K562 (cell line): ENCODE measurements at regions not wholly inside any gene's neighbourhood (a gene's known extent, or its start where the extent isn't known, plus 50 kb on each side); places are given as distances from the start of the nearest gene placed in this dataset.

Experiments used
- ATAC-seq: fragments of 200-7000 bp; cut with Tn5 transposase; 3 replicates; pipeline ENCODE4 v1.9.1; 2020; ENCODE audit warnings: moderate library complexity
- BruUV-seq: library from RNA; stranded (reverse); fragments of 400-500 nt; replicated peaks from 2 replicates; lab custom pipeline; 2021; lab: Mats Ljungman, UMichigan
- CTCF ChIA-PET: fragments of 300-600 bp; formaldehyde crosslinking; extraction: SDS; loops from one replicate; lab custom pipeline; 2021; ENCODE audit warnings: low intra/inter-chr PET ratio; lab: Yijun Ruan, JAX
- POLR2A ChIA-PET: fragments of 300-600, 350-650 bp; sonication (Branson Sonifier 250); formaldehyde crosslinking; extraction: SDS; loops from one replicate; lab custom pipeline; 2021; ENCODE audit warnings: antibody characterized with exemption, inconsistent platforms; lab: Yijun Ruan, JAX
- DNase-seq, 4 experiments: peaks; one replicate each; pipeline versions ENCODE4 v3.0.0 to v3.0.0-alpha.2; 2011 to 2018; ENCODE audit warnings: low spot score in 3 of 4, mixed read lengths in 3 of 4; ENCODE audit errors: extremely low read depth in 1 of 4
- FAIRE-seq: peaks from 2 replicates; lab custom pipeline; 2011; peaks lifted over from hg19 to GRCh38; lab: Jason Lieb, UNC
- H2AFZ ChIP-seq: 2 replicates; pipeline ENCODE4 v1.6.0; 2011; ENCODE audit warnings: low read depth, low read length, control low read depth, inconsistent platforms
- H3K27ac ChIP-seq: fragments of 200-600 bp; 3 replicates; pipeline ENCODE4 v1.8.0; 2011; ENCODE audit warnings: low read depth, mild to moderate bottlenecking, control low read depth, inconsistent platforms, low read length, moderate library complexity, mixed read lengths; ENCODE audit errors: extremely low read depth
- H3K27me3 ChIP-seq, 2 experiments: fragments of 300-600 bp in 1 of 2; 2 replicates in 1 of 2; 3 replicates in 1 of 2; pipeline versions ENCODE4 v1.6.0 to v1.8.0; 2011; ENCODE audit warnings: inconsistent platforms in 2 of 2, low read length in 2 of 2, mild to moderate bottlenecking in 1 of 2, mixed read lengths in 1 of 2, moderate library complexity in 1 of 2; ENCODE audit not compliant: control insufficient read depth in 2 of 2, insufficient read depth in 2 of 2
- H3K36me3 ChIP-seq: fragments of 300-600 bp; 3 replicates; pipeline ENCODE4 v1.8.0; 2011; ENCODE audit warnings: mild to moderate bottlenecking, low read length, inconsistent platforms; ENCODE audit not compliant: control insufficient read depth, insufficient read depth
- H3K4me1 ChIP-seq, 2 experiments: fragments of 200-600 bp in 1 of 2; replicated peaks in 1 of 2; 2 replicates in 1 of 2; 3 replicates in 1 of 2; pipeline versions ENCODE4 v1.5.1 to v1.8.0; 2011; ENCODE audit warnings: inconsistent platforms in 2 of 2, low read length in 2 of 2, mild to moderate bottlenecking in 1 of 2, mixed read lengths in 1 of 2, moderate library complexity in 1 of 2; ENCODE audit not compliant: control insufficient read depth in 2 of 2, insufficient read depth in 2 of 2
- H3K4me2 ChIP-seq: 2 replicates; pipeline ENCODE4 v1.6.1; 2011; ENCODE audit warnings: low read length, control low read depth, inconsistent platforms, mixed read lengths; ENCODE audit not compliant: insufficient read depth
- H3K4me3 ChIP-seq: fragments of 200-600 bp; sonication (generic), shearing (Covaris generic); 2 replicates; pipeline ENCODE4 v1.5.1; 2016; ENCODE audit warnings: control low read depth, inconsistent platforms
- H3K79me2 ChIP-seq: fragments of 200-600 bp; 3 replicates; pipeline ENCODE4 v1.8.0; 2011; ENCODE audit warnings: low read length, inconsistent platforms; ENCODE audit not compliant: control insufficient read depth, insufficient read depth
- H3K9ac ChIP-seq, 2 experiments: 2 replicates each; pipeline versions ENCODE4 v1.6.0 to v1.6.1; 2011; ENCODE audit warnings: low read depth in 2 of 2, low read length in 2 of 2, control low read depth in 1 of 2, inconsistent platforms in 1 of 2, mild to moderate bottlenecking in 1 of 2, mixed read lengths in 1 of 2; ENCODE audit not compliant: insufficient read depth in 1 of 2
- H3K9me1 ChIP-seq: one replicate; pipeline ENCODE4 v1.6.0; 2011; ENCODE audit warnings: inconsistent platforms, mild to moderate bottlenecking, low read length, moderate library complexity; ENCODE audit not compliant: control insufficient read depth, insufficient read depth
- H3K9me3 ChIP-seq: replicated peaks from 2 replicates; pipeline ENCODE4 v1.5.1; 2011; ENCODE audit warnings: low read depth, low read length, inconsistent platforms; ENCODE audit not compliant: control insufficient read depth, insufficient read depth
- H4K20me1 ChIP-seq: replicated peaks from 2 replicates; pipeline ENCODE4 v1.6.1; 2011; ENCODE audit warnings: low read length, inconsistent platforms, mixed read lengths; ENCODE audit not compliant: control insufficient read depth, insufficient read depth
- AFF1 ChIP-seq, 2 experiments: fragments of 450-650 bp; IDR thresholded peaks; 2 replicates each; pipeline ENCODE4 v1.6.1; 2018; ENCODE audit warnings: mild to moderate bottlenecking in 2 of 2, low read depth in 1 of 2; ENCODE audit not compliant: partially characterized antibody in 2 of 2
- EGR1 ChIP-seq: fragments of 450-650 bp; conservative IDR thresholded peaks from 2 replicates; pipeline ENCODE4 v1.6.1; 2017; ENCODE audit warnings: mild to moderate bottlenecking
- IFI16 ChIP-seq: fragments of 250-450 bp; sonication (Bioruptor Pico); IDR thresholded peaks from 2 replicates; pipeline ENCODE4 v2.1.2; 2022; ENCODE audit warnings: mild to moderate bottlenecking, inconsistent platforms
- MAZ ChIP-seq, 2 experiments: fragments of 450-650 bp in 1 of 2; sonication (generic) in 1 of 2; formaldehyde crosslinking; IDR thresholded peaks in 1 of 2; conservative IDR thresholded peaks in 1 of 2; 2 replicates each; pipeline versions ENCODE4 v1.4.0 to v1.5.0; 2020; ENCODE audit warnings: mild to moderate bottlenecking in 1 of 2, missing genetic modification reagents in 1 of 2
- NFIX ChIP-seq: fragments of 250-450 bp; sonication (Bioruptor Pico); IDR thresholded peaks from 2 replicates; pipeline ENCODE4 v1.4.0; 2020; ENCODE audit warnings: low read depth, mild to moderate bottlenecking, moderate library complexity
- TCF3 ChIP-seq: sonication (generic); formaldehyde crosslinking; IDR thresholded peaks from 2 replicates; pipeline ENCODE4 v1.4.0; 2020; ENCODE audit warnings: mild to moderate bottlenecking, missing genetic modification reagents
- ZEB2 ChIP-seq: fragments of 450-650 bp; IDR thresholded peaks from 2 replicates; pipeline ENCODE4 v1.6.1; 2016
- WGBS: fragments of 100-300 bp; shearing (Covaris generic); methylation state at CpG from one replicate; pipeline ENCODE4 v1.1.6; 2016; ENCODE audit warnings: low coverage, mixed read lengths; ENCODE audit not compliant: insufficient coverage; ENCODE audit errors: missing lambda C conversion rate; 5-methylcytosine and 5-hydroxymethylcytosine counted together
- in situ Hi-C: fragments of 300-500 bp; cut with MboI; formaldehyde crosslinking; loops from 4 replicates; pipeline ENCODE4 v1.15.0; 2018; ENCODE audit warnings: inconsistent platforms, mixed read lengths
- intact Hi-C: fragments of 100-400 bp; cut with micrococcal nuclease; formaldehyde crosslinking; loops from 2 replicates; pipeline ENCODE4 v1.14.2; 2022

GRCh38 chr7:118060692-118061091 lies 123.3 kb upstream of the LSM8 start:
- in situ Hi-C loops, result no loop called here
- FAIRE-seq (no peak), ATAC-seq (no peak), DNase-seq (no peak)
- Histone ChIP-seq H3K27me3 (no peaks in the 10 kb centered on the region), H3K4me2 (no peak overlapping the region), H3K27ac (no peak overlapping the region), H3K9me3 (no peaks in the 10 kb centered on the region), H3K4me3 (no peak overlapping the region), H3K9me1 (no peaks in the 10 kb centered on the region), H4K20me1 (no peaks in the 10 kb centered on the region), H3K9ac (no peak overlapping the region), H3K79me2 (no peaks in the 10 kb centered on the region), H2AFZ (no peak overlapping the region), H3K4me1 (no peaks in the 10 kb centered on the region), H3K36me3 (no peaks in the 10 kb centered on the region)
- WGBS, result 0% methylated on average over 1 of the region's 1 CpG
- TF ChIP-seq TCF3 (CRISPR knock-in tag), result no peak
- no peak for TF ChIP-seq NFIX (CRISPR knock-in tag)
- TF ChIP-seq MAZ (CRISPR knock-in tag; conservative IDR thresholded peaks at IDR 0.05 in 1 of 2, IDR thresholded peaks at IDR 0.05 in 1 of 2), result no peak
- no peak for TF ChIP-seq AFF1 (IDR thresholded peaks at IDR 0.05; ENCODE audit: low read depth in 1 of 2, partially characterized antibody in 2 of 2)
- peak; percentile 36; the same call in 1 of the 2 replicates for TF ChIP-seq EGR1
- no peak for TF ChIP-seq ZEB2
- no peak for TF ChIP-seq IFI16 (CRISPR knock-in tag)
- BruUV-seq, result no TSS peak
- POLR2A ChIA-PET, result no interaction called here
- intact Hi-C loops, result no loop called here
- CTCF ChIA-PET, result no interaction called here
